ENCODE measurements at regions not wholly inside any gene's neighbourhood (a gene's known extent, or its start where the extent isn't known, plus 50 kb on each side); places are given as distances from the start of the nearest gene placed in this dataset.

DNA sequence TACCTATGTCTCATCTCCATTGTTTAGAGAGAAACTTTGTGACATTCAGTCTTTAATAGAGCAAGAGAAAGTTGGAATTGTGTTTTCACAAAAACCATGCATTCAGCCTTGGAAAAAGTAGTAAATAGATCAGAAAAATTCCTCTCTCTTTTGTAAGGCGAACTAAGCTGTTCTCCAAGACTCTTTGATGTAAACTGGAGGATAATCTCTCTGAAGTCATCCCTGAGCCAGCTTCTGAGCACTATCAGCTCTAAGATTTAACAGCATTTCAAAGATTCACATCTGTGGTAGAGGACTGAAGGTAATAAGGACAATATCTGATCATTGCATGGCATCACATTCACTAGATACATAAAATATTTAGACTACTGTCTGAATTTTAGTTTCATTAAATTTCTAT lies 904.6 kb upstream of the ATXN8OS start:
- TF ChIP-seq, protein P1, sequence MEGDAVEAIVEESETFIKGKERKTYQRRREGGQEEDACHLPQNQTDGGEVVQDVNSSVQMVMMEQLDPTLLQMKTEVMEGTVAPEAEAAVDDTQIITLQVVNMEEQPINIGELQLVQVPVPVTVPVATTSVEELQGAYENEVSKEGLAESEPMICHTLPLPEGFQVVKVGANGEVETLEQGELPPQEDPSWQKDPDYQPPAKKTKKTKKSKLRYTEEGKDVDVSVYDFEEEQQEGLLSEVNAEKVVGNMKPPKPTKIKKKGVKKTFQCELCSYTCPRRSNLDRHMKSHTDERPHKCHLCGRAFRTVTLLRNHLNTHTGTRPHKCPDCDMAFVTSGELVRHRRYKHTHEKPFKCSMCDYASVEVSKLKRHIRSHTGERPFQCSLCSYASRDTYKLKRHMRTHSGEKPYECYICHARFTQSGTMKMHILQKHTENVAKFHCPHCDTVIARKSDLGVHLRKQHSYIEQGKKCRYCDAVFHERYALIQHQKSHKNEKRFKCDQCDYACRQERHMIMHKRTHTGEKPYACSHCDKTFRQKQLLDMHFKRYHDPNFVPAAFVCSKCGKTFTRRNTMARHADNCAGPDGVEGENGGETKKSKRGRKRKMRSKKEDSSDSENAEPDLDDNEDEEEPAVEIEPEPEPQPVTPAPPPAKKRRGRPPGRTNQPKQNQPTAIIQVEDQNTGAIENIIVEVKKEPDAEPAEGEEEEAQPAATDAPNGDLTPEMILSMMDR (IDR thresholded peaks at IDR 0.05) = no peak
- no peak for TF ChIP-seq POLR2A (IDR thresholded peaks at IDR 0.05)
